CD1c-positive myeloid dendritic cell (primary cell): ENCODE measurements at regions not wholly inside any gene's neighbourhood (a gene's known extent, or its start where the extent isn't known, plus 50 kb on each side); places are given as distances from the start of the nearest gene placed in this dataset.

Experiments
- DNase-seq: peaks from one replicate; pipeline ENCODE4 v3.0.0-alpha.2; 2016; ENCODE audit errors: extremely low spot score

GRCh38 chr18:55120896-55121295 is 161.6 kb upstream of the CCDC68 start:
- DNase-seq = no peak

GRCh38 chr18:55119434-55119833 is 160.2 kb upstream of the CCDC68 start:
- no peak for DNase-seq

- no peak for DNase-seq
Observed at GRCh38 chr18:55119016-55119415, 159.8 kb upstream of the CCDC68 start.

- no peak for DNase-seq
Observed at GRCh38 chr18:55116863-55117262, 157.6 kb upstream of the CCDC68 start.

GRCh38 chr18:55115606-55116005 is 156.3 kb upstream of the CCDC68 start:
- DNase-seq = no peak

- DNase-seq = no peak
Observed at GRCh38 chr18:55114876-55115275, 155.6 kb upstream of the CCDC68 start.

- DNase-seq = no peak
Observed at GRCh38 chr18:55113800-55114199, 154.5 kb upstream of the CCDC68 start.

- no peak for DNase-seq
Observed at GRCh38 chr18:55111271-55111670, 152.0 kb upstream of the CCDC68 start.

- no peak for DNase-seq
Observed at GRCh38 chr18:55110436-55110835, 151.2 kb upstream of the CCDC68 start.

- no peak for DNase-seq
Observed at GRCh38 chr18:55109818-55110414, 150.7 kb upstream of the CCDC68 start.

- no peak for DNase-seq
Observed at GRCh38 chr18:55106906-55107305, 147.6 kb upstream of the CCDC68 start.

- DNase-seq = no peak
Observed at GRCh38 chr18:55106466-55106865, 147.2 kb upstream of the CCDC68 start.

- DNase-seq = no peak
Observed at GRCh38 chr18:55105873-55106272, 146.6 kb upstream of the CCDC68 start.

- DNase-seq = no peak
Observed at GRCh38 chr18:55102958-55103456, 143.7 kb upstream of the CCDC68 start.

- DNase-seq = no peak
Observed at GRCh38 chr18:55102501-55102900, 143.2 kb upstream of the CCDC68 start.

GRCh38 chr18:55101458-55101824 is 142.2 kb upstream of the CCDC68 start:
- DNase-seq = no peak

- DNase-seq = no peak
Observed at GRCh38 chr18:55100817-55101457, 141.7 kb upstream of the CCDC68 start.

GRCh38 chr18:55097456-55098170 is 138.4 kb upstream of the CCDC68 start:
- no peak for DNase-seq

- DNase-seq = no peak
Observed at GRCh38 chr18:55096263-55096951, 137.1 kb upstream of the CCDC68 start.

- DNase-seq = no peak
Observed at GRCh38 chr18:55095584-55095983, 136.3 kb upstream of the CCDC68 start.

- DNase-seq = no peak
Observed at GRCh38 chr18:55093808-55094207, 134.5 kb upstream of the CCDC68 start.

GRCh38 chr18:55093295-55093694 is 134.0 kb upstream of the CCDC68 start:
- no peak for DNase-seq
